K562 (cell line): ENCODE measurements at regions not wholly inside any gene's neighbourhood (a gene's known extent, or its start where the extent isn't known, plus 50 kb on each side); places are given as distances from the start of the nearest gene placed in this dataset.

ENCODE experiments used
- DNMT1 ChIP-seq: fragments of 450-650 bp; IDR thresholded peaks from 2 replicates; pipeline ENCODE4 v1.6.1; 2016; ENCODE audit warnings: antibody characterized with exemption, mild to moderate bottlenecking
- HNRNPH1 ChIP-seq: fragments of 200-400 bp; formaldehyde crosslinking; optimal IDR thresholded peaks from 2 replicates; pipeline ENCODE3; 2017; ENCODE audit warnings: low read depth, mild to moderate bottlenecking, low read length, moderate library complexity
- LEF1 ChIP-seq: fragments of 450-650 bp; IDR thresholded peaks from 2 replicates; pipeline ENCODE4 v1.6.1; 2016; ENCODE audit warnings: mild to moderate bottlenecking
- MGA ChIP-seq: fragments of 450-650 bp; IDR thresholded peaks from 2 replicates; pipeline ENCODE4 v1.6.1; 2016; ENCODE audit warnings: mild to moderate bottlenecking, moderate library complexity
- POLR3A ChIP-seq: IDR thresholded peaks from 2 replicates; pipeline ENCODE4 v1.6.1; 2011; ENCODE audit warnings: borderline replicate concordance, mild to moderate bottlenecking, moderate library complexity; ENCODE audit not compliant: insufficient read length, insufficient read depth; ENCODE audit errors: extremely low read depth
- PRMT5 ChIP-seq: sonication (generic); formaldehyde crosslinking; IDR thresholded peaks from 2 replicates; pipeline ENCODE4 v1.5.0; 2020; ENCODE audit warnings: missing genetic modification reagents
- TEAD2 ChIP-seq: fragments of 450-650 bp; IDR thresholded peaks from 2 replicates; pipeline ENCODE4 v1.6.1; 2016; ENCODE audit warnings: missing genetic modification characterization, control low read depth, missing compliant biosample characterization
- USF1 ChIP-seq: sonication (generic); formaldehyde crosslinking; IDR thresholded peaks from 2 replicates; pipeline ENCODE4 v1.9.0; 2022; ENCODE audit warnings: mild to moderate bottlenecking, missing genetic modification reagents
- ZNF407 ChIP-seq: fragments of 450-650 bp; IDR thresholded peaks from 2 replicates; pipeline ENCODE4 v1.6.1; 2016; ENCODE audit warnings: low read depth

GRCh38 chr5:96282020-96282419, 151.0 kb downstream of the PCSK1 start (continued):
- TF ChIP-seq MGA (no peak), POLR3A (no peak), PRMT5 (CRISPR knock-in tag) (no peak), HNRNPH1 (no peak), DNMT1 (no peak), LEF1 (no peak), ZNF407 (no peak), USF1 (CRISPR knock-in tag) (no peak), TEAD2 (tag) (no peak)
